GM12892 (cell line): ENCODE measurements at regions not wholly inside any gene's neighbourhood (a gene's known extent, or its start where the extent isn't known, plus 50 kb on each side); places are given as distances from the start of the nearest gene placed in this dataset.

ENCODE experiments used
- DNase-seq: peaks from one replicate; pipeline ENCODE4 v3.0.0; 2011; ENCODE audit not compliant: insufficient read length
- FAIRE-seq: peaks from 2 replicates; lab custom pipeline; 2011; peaks lifted over from hg19 to GRCh38; lab: Jason Lieb, UNC
- POLR2A ChIP-seq: IDR thresholded peaks from 2 replicates; pipeline ENCODE4 v1.6.1; 2011; ENCODE audit warnings: low read depth, low read length, control low read depth
- POLR2AphosphoS5 ChIP-seq: IDR thresholded peaks from 2 replicates; pipeline ENCODE4 v1.6.1; 2011; ENCODE audit warnings: low read depth, low read length, control low read depth
- TAF1 ChIP-seq: IDR thresholded peaks from 2 replicates; pipeline ENCODE4 v1.6.1; 2011; ENCODE audit warnings: low read depth, mild to moderate bottlenecking, control low read depth, low read length, borderline replicate concordance

DNA sequence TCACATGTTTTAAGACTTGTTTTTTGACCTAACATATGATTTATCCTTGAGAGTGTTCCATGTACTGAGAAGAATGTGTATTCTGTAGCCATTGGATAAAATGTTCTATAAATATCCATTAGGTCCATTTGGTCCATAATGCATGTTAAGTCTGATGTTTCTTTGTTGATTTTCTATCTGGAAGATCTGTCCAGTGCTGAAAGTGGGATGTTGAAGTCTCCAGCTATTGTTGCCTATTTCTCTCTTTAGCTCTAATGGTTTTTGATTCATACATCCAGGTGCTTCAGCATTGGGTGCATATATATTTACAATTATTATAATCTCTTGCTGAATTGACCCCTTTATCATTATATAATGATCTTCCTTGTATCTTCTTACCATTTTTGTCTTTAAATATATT lies 451.1 kb downstream of the BRINP1 start:
- FAIRE-seq: no peak
- no peak for DNase-seq
- TF ChIP-seq POLR2A: no peak

- no peak for FAIRE-seq
- TF ChIP-seq POLR2AphosphoS5 (no peak), POLR2A (no peak), TAF1 (no peak)
- DNase-seq: no peak
These were observed 440.5 kb downstream of the BRINP1 start for GRCh38 chr9:118928722-118929121.

DNA sequence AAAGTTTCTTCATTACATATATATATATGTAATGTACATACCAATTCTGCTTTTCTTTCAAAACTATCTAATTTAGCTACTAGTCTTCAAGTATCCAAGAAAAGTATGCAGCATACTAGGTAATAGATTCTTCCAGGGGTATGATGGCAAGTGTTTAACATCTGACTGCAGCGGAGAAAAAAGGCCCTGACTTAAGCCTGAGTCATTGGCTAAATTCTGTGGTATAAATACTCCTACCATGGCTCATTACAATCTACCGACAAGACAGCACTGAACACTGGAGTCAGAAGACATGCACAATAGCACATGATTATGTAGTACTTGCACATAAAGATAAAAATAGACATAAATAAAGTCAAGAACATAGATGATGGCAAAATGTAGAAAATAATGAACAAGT lies 439.9 kb downstream of the BRINP1 start:
- TF ChIP-seq POLR2A: no peak
- TF ChIP-seq POLR2AphosphoS5: no peak
- TF ChIP-seq TAF1: no peak
- no peak for DNase-seq
- FAIRE-seq: no peak

DNA sequence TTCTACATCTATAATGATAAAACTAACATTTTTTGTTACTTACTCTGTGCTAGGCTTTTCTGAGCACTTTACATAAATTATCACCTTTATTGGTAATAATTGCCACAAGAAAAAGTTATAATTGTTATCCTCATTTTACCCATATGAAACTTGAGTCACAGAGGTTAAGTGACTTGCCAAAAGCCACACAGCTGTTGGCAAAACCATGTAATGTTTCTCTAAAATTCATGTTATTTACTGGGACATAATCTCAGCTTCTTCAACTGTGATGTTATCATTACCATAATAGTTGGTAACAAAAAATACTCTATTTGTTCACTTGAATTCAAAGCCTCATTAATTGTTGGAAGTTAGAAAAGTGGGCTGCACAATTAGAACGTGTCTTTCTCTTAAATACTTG lies 437.3 kb downstream of the BRINP1 start:
- DNase-seq (no peak), FAIRE-seq (no peak)
- TF ChIP-seq POLR2A (no peak), POLR2AphosphoS5 (no peak), TAF1 (no peak)

GRCh38 chr9:118938581-118938980 lies 430.7 kb downstream of the BRINP1 start:
- no peak for FAIRE-seq
- no peak for TF ChIP-seq POLR2AphosphoS5
- no peak for TF ChIP-seq TAF1
- TF ChIP-seq POLR2A: no peak

GRCh38 chr9:118940473-118940872 lies 428.8 kb downstream of the BRINP1 start:
- FAIRE-seq (no peak), DNase-seq (no peak)
- no peak for TF ChIP-seq POLR2AphosphoS5
- no peak for TF ChIP-seq TAF1
- TF ChIP-seq POLR2A: no peak

More at GRCh38 chr9:118938581-118938980, 430.7 kb downstream of the BRINP1 start:
- DNase-seq: no peak

- DNase-seq (no peak), FAIRE-seq (no peak)
- TF ChIP-seq TAF1: no peak
- TF ChIP-seq POLR2A: no peak
These were observed 422.6 kb downstream of the BRINP1 start for GRCh38 chr9:118946669-118947068.

GRCh38 chr9:118954857-118955256 lies 414.4 kb downstream of the BRINP1 start:
- no peak for FAIRE-seq
- no peak for DNase-seq
- TF ChIP-seq POLR2A (no peak), POLR2AphosphoS5 (no peak), TAF1 (no peak)

DNA sequence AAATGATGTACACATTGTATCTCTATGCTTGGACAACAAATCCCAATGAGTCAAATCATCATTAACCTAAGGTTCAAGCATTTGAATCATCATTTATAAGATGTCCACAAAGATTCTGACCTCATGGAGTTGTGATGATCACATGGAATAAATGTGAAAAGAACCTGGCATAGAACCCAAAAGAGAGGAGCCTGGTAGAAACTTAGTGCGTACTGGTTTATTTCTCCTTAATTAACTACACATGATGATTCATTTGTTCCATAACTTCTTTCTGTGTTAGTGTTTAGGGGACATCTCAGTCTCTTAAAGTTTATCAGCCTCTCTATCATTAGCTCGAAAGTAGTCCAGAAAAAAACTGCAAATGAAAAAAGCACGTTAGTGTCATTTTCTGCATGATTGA lies 411.6 kb downstream of the BRINP1 start:
- DNase-seq (no peak), FAIRE-seq (no peak)
- TF ChIP-seq POLR2A (no peak), POLR2AphosphoS5 (no peak), TAF1 (no peak)

DNA sequence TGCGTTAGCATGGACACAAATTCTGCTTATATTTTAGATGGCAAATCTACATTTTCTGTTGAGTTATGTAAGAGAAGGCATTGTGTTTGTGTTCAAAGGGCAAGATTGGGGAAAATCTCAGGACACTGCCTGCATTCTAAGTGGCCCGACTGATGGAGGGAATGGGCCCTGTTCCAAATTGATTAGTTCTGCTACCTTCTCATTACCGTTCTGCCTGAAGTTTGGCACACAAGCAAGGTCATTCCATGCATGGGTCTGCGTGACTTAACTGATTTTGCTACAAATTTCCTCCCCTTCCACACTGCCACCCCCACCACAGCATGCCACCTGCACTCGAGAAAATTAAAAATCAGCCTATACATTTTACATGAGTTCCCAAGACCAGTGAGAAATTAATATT lies 409.9 kb downstream of the BRINP1 start:
- TF ChIP-seq POLR2A: no peak
- TF ChIP-seq POLR2AphosphoS5: no peak
- TF ChIP-seq TAF1: no peak
- no peak for DNase-seq
- no peak for FAIRE-seq

GRCh38 chr9:118961857-118962256 lies 407.4 kb downstream of the BRINP1 start:
- FAIRE-seq: no peak
- DNase-seq: no peak
- TF ChIP-seq POLR2A: no peak
- no peak for TF ChIP-seq TAF1
- TF ChIP-seq POLR2AphosphoS5: no peak

DNA sequence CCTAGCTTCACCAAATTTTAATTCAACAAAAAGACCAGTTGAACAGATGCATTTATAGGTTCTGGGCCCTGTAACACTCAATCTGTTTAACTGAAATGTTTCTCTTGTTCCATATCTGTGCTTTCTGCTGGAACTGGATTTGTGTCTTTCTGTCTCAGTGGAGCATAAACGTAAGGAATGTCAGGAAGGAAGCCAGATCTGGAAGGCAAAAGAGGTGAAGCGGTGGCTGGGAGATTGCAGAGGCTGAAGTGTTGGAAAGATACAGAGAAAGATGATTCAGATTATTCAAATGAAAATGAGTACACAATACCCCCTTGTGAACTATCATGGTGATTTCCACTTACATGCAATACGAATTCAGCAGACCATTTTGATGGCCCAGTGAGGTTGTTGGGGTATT lies 406.8 kb downstream of the BRINP1 start:
- no peak for TF ChIP-seq TAF1
- no peak for TF ChIP-seq POLR2A
- no peak for TF ChIP-seq POLR2AphosphoS5
- FAIRE-seq (no peak), DNase-seq (no peak)

DNA sequence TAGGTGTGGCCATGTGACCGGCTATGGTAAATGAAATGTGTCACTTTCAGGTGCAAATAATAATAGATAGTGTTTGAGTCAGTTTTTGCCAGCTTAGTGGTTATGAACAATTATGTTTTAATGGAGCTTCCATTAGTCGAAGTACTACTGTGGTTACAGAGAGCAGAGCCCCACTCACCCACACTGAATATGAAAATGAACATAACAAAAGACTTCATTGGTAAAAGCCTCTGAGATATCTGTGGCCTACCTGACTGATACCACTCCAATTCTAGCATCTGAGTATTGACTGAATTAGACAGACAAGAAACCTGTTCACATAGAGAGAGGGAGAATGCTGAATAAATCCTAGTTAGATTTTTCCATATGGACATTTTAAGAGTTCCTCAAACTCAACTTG lies 405.6 kb downstream of the BRINP1 start:
- no peak for DNase-seq
- FAIRE-seq: no peak
- TF ChIP-seq TAF1 (no peak), POLR2AphosphoS5 (no peak), POLR2A (no peak)

- DNase-seq: no peak
- FAIRE-seq: no peak
These were observed 401.3 kb downstream of the BRINP1 start for GRCh38 chr9:118967901-118968300.

More at GRCh38 chr9:118967901-118968300, 401.3 kb downstream of the BRINP1 start:
- TF ChIP-seq POLR2A (no peak), TAF1 (no peak), POLR2AphosphoS5 (no peak)
